Activated CD4-positive, alpha-beta memory T cell treated with anti-CD3 and anti-CD28 coated beads, Interleukin-2, amount 10 ng/mL, durations not matched to agents 7 days and 5 days (primary cell): ENCODE measurements at regions not wholly inside any gene's neighbourhood (a gene's known extent, or its start where the extent isn't known, plus 50 kb on each side); places are given as distances from the start of the nearest gene placed in this dataset.

Source experiments
- CTCF ChIA-PET: fragments of 350-600 bp; sonication (Branson Sonifier 250); formaldehyde crosslinking; loops from one replicate; lab custom pipeline; 2021; ENCODE audit warnings: antibody characterized with exemption, inconsistent platforms; lab: Charles Lee
- POLR2A ChIA-PET: fragments of 350-600 bp; sonication (Branson Sonifier 250); formaldehyde crosslinking; loops from one replicate; lab custom pipeline; 2021; ENCODE audit warnings: antibody characterized with exemption; lab: Charles Lee
- DNase-seq: peaks from one replicate; pipeline ENCODE4 v3.0.0-alpha.2; 2020
- H3K27ac Mint-ChIP-seq: one replicate; pipeline ENCODE4 v1.8.0; 2021; ENCODE audit warnings: mild to moderate bottlenecking, mixed read lengths
- H3K27me3 Mint-ChIP-seq: one replicate; pipeline ENCODE4 v1.8.0; 2021; ENCODE audit warnings: mixed read lengths
- H3K36me3 Mint-ChIP-seq: one replicate; pipeline ENCODE4 v1.8.0; 2021; ENCODE audit warnings: low read depth, mixed read lengths
- H3K4me1 Mint-ChIP-seq: one replicate; pipeline ENCODE4 v1.8.0; 2021; ENCODE audit warnings: mixed read lengths
- H3K4me3 Mint-ChIP-seq: one replicate; pipeline ENCODE4 v1.8.0; 2021; ENCODE audit warnings: mild to moderate bottlenecking, mixed read lengths
- H3K9me3 Mint-ChIP-seq: one replicate; pipeline ENCODE4 v1.8.0; 2021; ENCODE audit warnings: mixed read lengths

DNA sequence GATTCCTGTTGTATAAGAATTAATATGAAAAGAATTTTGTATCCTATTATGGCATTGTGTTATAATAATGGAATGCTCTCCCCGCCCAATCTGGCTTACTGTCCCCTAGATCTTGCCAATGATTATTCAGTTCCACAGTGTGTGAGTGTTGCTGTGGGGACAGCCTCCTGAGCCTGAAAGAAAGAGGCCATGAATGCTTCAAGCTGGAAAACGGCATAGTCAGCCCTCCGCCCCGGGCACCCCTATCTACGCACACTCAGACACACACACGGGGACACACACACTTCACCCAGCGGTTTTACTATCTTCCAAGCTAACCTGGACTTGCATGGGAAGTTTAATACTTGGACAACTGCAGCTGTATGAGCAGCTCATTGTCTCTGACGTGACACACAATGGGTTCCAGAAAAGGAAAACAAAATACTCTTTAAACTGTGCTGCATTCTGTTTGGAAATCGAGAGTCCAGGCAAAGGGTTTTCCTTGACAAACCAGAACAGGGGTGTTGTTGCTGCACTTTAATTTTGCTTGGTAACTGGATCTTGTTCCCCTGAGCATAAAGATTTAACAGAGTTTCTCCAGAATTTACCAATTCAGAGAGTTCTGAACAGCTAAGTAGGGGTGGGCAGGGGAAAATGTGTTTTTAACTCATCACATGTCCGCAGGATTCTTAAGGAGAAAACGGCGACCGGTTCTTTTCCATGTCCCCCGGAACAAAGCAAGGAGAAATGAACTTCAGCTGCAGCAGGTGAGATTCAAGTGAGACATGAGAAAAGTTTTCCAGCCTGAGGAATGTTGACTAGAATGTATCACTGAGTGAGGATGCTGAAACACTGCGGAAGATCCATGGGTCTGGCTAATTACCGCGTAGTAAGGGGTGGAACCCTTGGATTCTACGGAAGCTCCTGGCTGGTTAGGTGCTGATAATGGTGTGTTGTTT, 472.9 kb downstream of the FOXO1 start:
- ChIA-PET POLR2A (interaction anchor here (0.8 kb wide), 1 partner anchor 13 kb away, joined by 4 read pairs; no protein-coding TSS in a partner anchor), CTCF (no interaction called here)
- Mint-ChIP-seq H3K4me3 (no peak overlapping the region), H3K27me3 (no peaks in the 10 kb centered on the region), H3K36me3 (no peaks in the 10 kb centered on the region), H3K9me3 (no peaks in the 10 kb centered on the region), H3K27ac (no peak overlapping the region), H3K4me1 (peaks cover 33% of the 10 kb centered on the region)
- no peak for DNase-seq

DNA sequence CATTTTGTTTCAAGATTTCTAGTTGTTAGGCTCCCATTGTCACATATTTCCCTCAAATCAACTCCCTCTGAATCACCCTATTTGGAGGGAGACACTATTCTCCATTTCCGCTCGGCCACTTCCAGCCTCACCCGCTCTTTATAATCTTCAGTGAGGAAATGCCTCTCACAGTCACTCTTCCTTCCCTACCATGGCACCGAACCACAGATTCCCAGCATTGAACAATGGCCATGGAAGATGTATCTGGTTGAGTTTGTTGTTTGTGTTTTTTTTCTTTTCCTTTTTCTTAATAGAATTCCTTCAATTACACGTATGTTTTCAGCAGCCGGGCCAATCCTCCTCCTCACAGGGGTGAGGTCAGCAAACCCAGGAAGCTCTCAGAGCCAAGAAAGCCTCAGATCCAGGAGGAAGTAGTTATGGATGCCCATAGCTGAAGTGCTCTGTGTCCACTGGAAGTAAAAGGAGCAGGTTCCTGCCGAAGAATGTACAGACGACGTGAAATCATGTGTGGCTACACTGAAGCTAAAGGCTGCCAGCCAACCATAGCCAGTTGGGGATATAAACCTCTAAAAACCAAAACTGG, 472.1 kb downstream of the FOXO1 start:
- CTCF ChIA-PET = interaction anchor here (1.3 kb wide), 1 partner anchor 8 kb away, joined by 3 read pairs; no protein-coding TSS in a partner anchor
- Mint-ChIP-seq H3K27ac (no peak overlapping the region), H3K27me3 (no peaks in the 10 kb centered on the region), H3K9me3 (no peaks in the 10 kb centered on the region), H3K4me1 (peaks cover 26% of the 10 kb centered on the region), H3K36me3 (no peaks in the 10 kb centered on the region), H3K4me3 (no peak overlapping the region)
- POLR2A ChIA-PET = no interaction called here
- no peak for DNase-seq

DNA sequence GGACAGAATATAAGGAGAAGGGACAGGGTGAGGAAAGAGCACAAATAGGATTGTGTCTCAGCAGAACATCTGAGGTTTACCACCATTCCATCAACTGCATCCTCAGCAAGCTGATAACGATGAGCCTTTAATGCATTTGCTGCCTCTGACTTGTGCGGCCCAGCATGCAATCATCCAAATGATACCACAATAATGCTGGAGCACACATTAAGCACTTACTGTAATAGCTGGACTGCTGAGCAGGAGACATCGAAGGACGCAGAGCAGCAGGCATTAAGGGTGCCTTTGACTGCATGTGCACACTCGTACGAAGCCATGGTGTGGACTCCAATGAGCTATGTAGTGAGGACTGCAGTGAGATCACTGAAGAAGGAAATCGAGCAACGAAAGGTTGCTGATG, 469.4 kb downstream of the FOXO1 start:
- no peaks in the 10 kb centered on the region for H3K9me3 Mint-ChIP-seq
- no peak overlapping the region for H3K4me3 Mint-ChIP-seq
- H3K27me3 Mint-ChIP-seq = no peaks in the 10 kb centered on the region
- DNase-seq = no peak
- peaks cover 5% of the 10 kb centered on the region for H3K4me1 Mint-ChIP-seq
- H3K36me3 Mint-ChIP-seq = no peaks in the 10 kb centered on the region
- CTCF ChIA-PET = interaction anchor here (0.6 kb wide), 2 partner anchors 293 to 488 kb away, joined by 4 to 5 read pairs; no protein-coding TSS in a partner anchor
- H3K27ac Mint-ChIP-seq = no peak overlapping the region
- POLR2A ChIA-PET = interaction anchor here (1.0 kb wide), 1 partner anchor 16 kb away, joined by 3 read pairs; no protein-coding TSS in a partner anchor

DNA sequence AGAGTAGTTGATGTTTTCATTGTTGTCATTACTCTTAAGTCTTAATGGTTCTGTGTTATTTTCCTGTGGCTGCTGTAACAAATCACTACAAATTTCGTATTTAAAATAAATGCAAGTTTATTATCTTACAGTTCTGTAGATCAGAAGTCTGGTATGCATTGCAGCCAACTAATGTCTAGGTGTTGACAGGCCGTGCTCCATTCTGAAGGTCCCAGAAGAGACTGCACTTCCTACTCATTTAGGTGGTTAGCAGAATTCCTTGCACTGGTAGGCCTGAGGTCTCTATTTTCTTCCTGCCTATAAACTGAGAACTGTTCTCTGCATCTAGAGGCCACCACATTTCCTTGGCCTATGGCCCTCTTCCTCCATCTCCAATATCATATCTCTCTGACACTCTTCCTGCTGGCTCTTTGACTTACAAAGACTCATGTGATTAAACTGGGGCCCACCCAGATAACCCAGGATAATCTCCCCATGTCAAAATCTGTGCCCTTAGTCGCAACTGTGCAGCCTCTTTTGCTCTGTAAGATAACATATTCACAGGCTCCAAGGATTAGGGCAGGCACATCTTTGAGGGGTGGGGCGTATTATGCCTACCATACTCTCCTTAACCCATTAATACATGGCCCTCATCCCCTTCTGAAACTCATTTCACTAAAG, 468.4 kb downstream of the FOXO1 start:
- H3K4me1 Mint-ChIP-seq = peaks cover 5% of the 10 kb centered on the region
- H3K27me3 Mint-ChIP-seq = no peaks in the 10 kb centered on the region
- H3K9me3 Mint-ChIP-seq = no peaks in the 10 kb centered on the region
- H3K27ac Mint-ChIP-seq = no peak overlapping the region
- DNase-seq = no peak
- H3K4me3 Mint-ChIP-seq = no peak overlapping the region
- no peaks in the 10 kb centered on the region for H3K36me3 Mint-ChIP-seq
- ChIA-PET POLR2A (no interaction called here), CTCF (no interaction called here)

DNA sequence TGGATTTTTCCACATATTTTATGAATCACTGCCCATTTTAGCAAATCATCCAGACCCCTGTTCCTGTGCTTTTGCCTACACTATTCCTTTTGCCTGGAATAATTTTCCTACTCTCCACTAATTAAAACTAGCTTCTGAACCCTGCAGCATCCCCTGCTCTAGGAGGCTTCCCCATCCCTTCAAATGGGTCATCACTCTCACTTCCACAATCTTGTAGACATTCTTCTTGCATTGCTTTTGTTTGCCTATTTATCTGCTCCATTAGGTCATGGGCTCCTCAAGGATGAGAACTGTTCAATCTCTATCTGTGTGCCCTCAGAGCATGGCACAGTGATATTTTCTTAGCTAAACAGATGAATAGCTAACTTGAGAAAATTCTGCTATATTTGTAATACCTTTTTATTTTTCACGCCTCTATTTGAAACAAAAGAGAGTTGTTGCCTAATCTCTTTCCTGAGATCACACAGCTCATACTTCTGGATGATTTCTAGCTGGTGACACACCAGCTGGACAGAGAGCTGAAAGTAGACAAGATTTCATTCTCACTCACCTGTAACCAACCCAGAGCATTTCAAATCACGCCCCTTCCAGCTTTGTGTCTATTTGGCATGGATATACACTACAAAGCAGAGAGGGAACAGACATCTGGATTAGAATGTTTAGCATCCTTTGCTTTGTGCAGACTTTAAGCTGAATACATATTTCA, 466.0 kb downstream of the FOXO1 start:
- CTCF ChIA-PET = interaction anchor here (0.9 kb wide), 1 partner anchor 131 kb away, joined by 3 read pairs; no protein-coding TSS in a partner anchor
- H3K4me1 Mint-ChIP-seq = peaks cover 10% of the 10 kb centered on the region
- no peak for DNase-seq
- H3K36me3 Mint-ChIP-seq = peaks cover under 1% of the 10 kb centered on the region
- H3K4me3 Mint-ChIP-seq = no peak overlapping the region
- no peaks in the 10 kb centered on the region for H3K27me3 Mint-ChIP-seq
- peaks cover 5% of the 10 kb centered on the region for H3K9me3 Mint-ChIP-seq
- POLR2A ChIA-PET = interaction anchor here (0.7 to 1.1 kb wide), 2 partner anchors 13 kb away, joined by 3 to 4 read pairs; no protein-coding TSS in a partner anchor
- H3K27ac Mint-ChIP-seq = no peak overlapping the region

DNA sequence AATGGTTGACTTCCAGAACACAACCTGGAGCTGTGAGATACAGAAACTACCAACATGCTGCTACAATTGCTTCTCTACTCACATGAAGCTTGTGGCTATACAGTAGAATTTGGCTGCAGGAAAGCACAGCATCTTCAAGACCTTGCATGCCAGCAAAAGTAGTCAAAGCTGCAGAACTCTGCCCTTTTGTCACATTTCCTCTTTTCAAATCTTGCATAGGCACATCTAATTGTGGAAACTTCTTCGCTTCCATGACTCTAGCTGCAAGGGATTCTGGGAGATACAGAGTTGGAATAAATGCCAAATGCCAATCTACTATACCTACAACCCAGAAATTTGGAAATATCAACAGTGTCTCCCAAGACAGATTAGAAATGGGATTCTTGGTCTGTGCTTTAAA, 462.2 kb downstream of the FOXO1 start:
- POLR2A ChIA-PET = no interaction called here
- H3K4me3 Mint-ChIP-seq = no peak overlapping the region
- DNase-seq = no peak
- H3K27ac Mint-ChIP-seq = no peak overlapping the region
- peaks cover 36% of the 10 kb centered on the region for H3K4me1 Mint-ChIP-seq
- peaks cover 15% of the 10 kb centered on the region for H3K9me3 Mint-ChIP-seq
- H3K27me3 Mint-ChIP-seq = no peaks in the 10 kb centered on the region
- H3K36me3 Mint-ChIP-seq = peaks cover 20% of the 10 kb centered on the region
- CTCF ChIA-PET = interaction anchor here (2.1 kb wide), 1 partner anchor 17 kb away, joined by 7 read pairs; no protein-coding TSS in a partner anchor

DNA sequence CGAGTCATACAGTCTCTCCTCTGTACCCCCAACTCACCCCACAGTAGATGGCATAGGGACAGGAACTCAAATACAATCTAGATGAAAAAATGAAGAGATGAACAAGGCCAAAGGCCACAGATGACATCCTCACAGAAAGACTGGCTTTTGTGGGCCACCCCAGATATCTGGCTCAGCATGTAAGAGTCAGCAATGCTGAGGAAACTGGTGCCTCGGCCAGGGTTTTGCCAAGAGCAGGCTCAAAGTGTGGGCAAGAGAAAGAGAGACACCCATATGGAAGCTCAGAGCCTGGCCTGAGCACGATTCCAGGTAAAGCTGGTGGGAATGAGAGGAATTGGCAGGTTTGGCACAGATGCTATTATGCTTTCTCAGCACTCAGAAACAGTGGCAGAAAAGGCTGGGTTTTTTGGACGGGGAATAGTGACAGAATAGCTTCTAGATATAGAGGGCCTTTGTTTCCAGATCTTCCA, 460.6 kb downstream of the FOXO1 start:
- Mint-ChIP-seq H3K4me3 (no peak overlapping the region), H3K36me3 (peaks cover 20% of the 10 kb centered on the region), H3K4me1 (peaks cover 31% of the 10 kb centered on the region)

DNA sequence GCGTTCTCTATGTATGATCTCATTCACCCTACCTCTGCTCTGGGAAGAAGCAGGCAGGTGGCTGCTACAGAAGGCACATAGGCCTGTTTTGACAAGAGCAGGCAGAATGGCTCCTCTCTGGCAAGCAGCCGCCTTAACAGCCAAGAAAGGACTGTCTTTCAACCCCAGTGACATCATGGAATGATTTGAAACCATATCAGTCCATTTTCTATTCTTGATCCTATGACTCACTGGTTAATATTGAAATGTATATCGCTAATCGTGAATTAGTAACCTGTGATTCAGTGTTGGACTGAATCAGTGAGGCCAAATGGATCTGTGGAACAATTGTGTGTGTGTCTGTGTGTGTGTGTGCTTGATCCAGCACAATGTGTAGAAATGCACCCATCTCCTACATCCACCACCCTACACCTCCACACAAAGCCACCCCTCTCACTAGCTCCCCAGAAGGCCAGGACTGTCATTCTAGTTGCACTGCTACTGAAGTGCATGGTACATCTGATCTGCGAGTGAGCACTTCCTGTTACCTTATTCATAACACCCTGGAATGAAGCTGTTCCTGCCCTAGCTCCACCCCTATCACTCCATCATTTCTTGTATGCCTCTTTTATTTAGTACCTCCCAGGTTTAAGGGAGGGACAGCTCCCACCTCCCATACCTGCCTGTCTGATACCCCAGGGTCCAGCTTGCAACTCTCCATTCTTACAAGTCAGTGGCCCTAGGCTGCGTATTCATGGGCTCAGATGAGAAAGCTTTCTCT, 460.0 kb downstream of the FOXO1 start:
- DNase-seq = peak; percentile 44
- H3K4me3 Mint-ChIP-seq = peak overlapping the region; percentile 31

More for the DNA sequence above, 460.6 kb downstream of the FOXO1 start:
- peaks cover 15% of the 10 kb centered on the region for H3K9me3 Mint-ChIP-seq
- POLR2A ChIA-PET = interaction anchor here (0.8 to 3.3 kb wide), 7 partner anchors 12 to 407 kb away, joined by 3 to 39 read pairs (median 4); no protein-coding TSS in a partner anchor
- CTCF ChIA-PET = interaction anchor here (1.2 to 2.2 kb wide), 3 partner anchors 15 to 78 kb away, joined by 3 to 11 read pairs (median 7); no protein-coding TSS in a partner anchor
- DNase-seq = no peak
- no peaks in the 10 kb centered on the region for H3K27me3 Mint-ChIP-seq
- peak overlapping the region; percentile 96 for H3K27ac Mint-ChIP-seq

DNA sequence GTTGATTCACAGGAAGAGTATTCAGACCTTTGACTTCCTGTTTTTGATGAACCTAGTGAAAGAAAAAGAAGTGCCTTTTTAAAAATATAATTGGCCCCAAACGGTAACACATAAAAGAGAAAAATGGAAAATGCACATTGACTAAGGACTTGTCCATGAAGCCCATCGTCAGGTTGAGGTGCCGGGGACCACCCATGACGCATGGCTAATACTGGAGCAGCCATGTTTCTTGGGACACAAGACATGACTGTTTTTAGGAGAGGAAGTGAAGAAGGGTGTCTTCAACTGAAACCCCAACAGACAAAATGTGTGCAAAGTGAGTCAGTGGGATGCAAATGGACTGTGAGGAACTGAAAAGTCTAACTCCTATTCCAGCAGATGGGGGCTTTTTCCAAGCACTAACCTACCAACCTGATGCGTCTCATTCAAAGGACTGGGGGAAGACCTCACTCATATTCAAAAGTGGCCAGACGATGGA, 459.4 kb downstream of the FOXO1 start:
- Mint-ChIP-seq H3K4me1 (peaks cover 31% of the 10 kb centered on the region), H3K36me3 (peaks cover 20% of the 10 kb centered on the region), H3K27ac (peak overlapping the region; percentile 96), H3K27me3 (peaks cover 2% of the 10 kb centered on the region), H3K9me3 (peaks cover 15% of the 10 kb centered on the region), H3K4me3 (peak overlapping the region; percentile 31)
- no peak for DNase-seq
- ChIA-PET POLR2A (interaction anchor here (0.8 to 3.3 kb wide), 10 partner anchors 9 to 1169 kb away, joined by 3 to 39 read pairs (median 4); partner anchors contain the start of genes NHLRC3 and PROSER1), CTCF (interaction anchor here (1.1 to 2.2 kb wide), 5 partner anchors 16 to 477 kb away, joined by 3 to 11 read pairs (median 4); no protein-coding TSS in a partner anchor)

More for the DNA sequence above, 460.0 kb downstream of the FOXO1 start:
- Mint-ChIP-seq H3K4me1 (peaks cover 31% of the 10 kb centered on the region), H3K36me3 (peaks cover 20% of the 10 kb centered on the region), H3K9me3 (peaks cover 15% of the 10 kb centered on the region), H3K27ac (peak overlapping the region; percentile 96), H3K27me3 (no peaks in the 10 kb centered on the region)
- CTCF ChIA-PET = interaction anchor here (1.1 to 2.2 kb wide), 5 partner anchors 16 to 478 kb away, joined by 3 to 11 read pairs (median 4); no protein-coding TSS in a partner anchor
- POLR2A ChIA-PET = interaction anchor here (0.8 to 3.3 kb wide), 10 partner anchors 13 to 1169 kb away, joined by 3 to 39 read pairs (median 4); partner anchors contain the start of genes NHLRC3 and PROSER1

DNA sequence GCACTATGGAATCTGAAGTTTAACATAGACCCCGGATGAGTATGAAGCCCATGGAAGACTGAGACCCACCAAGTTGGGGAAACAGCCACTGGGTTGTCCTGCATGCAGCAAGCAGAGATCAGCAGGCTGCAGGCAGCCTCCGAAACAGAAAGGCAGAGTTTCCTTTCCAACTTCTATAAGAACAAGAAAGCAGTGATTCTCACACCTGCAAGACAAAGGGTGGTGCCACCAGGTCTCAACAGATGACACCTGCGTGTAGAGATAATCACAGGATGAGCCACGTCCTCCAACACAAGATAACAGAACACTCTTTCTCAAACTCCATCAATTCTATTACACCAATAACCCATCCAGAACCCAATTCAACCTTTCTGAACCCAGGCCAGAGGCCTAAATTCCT, 457.9 kb downstream of the FOXO1 start:
- POLR2A ChIA-PET = interaction anchor here (3.3 kb wide), 1 partner anchor 12 kb away, joined by 12 read pairs; no protein-coding TSS in a partner anchor
- no peak overlapping the region for H3K4me3 Mint-ChIP-seq
- no peak overlapping the region for H3K27ac Mint-ChIP-seq
- CTCF ChIA-PET = interaction anchor here (1.4 kb wide), 1 partner anchor 18 kb away, joined by 8 read pairs; no protein-coding TSS in a partner anchor
- peaks cover 31% of the 10 kb centered on the region for H3K4me1 Mint-ChIP-seq
- DNase-seq = no peak
- peaks cover 2% of the 10 kb centered on the region for H3K27me3 Mint-ChIP-seq
- peaks cover 15% of the 10 kb centered on the region for H3K9me3 Mint-ChIP-seq
- peaks cover 20% of the 10 kb centered on the region for H3K36me3 Mint-ChIP-seq
